ENCODE measurements at regions not wholly inside any gene's neighbourhood (a gene's known extent, or its start where the extent isn't known, plus 50 kb on each side); places are given as distances from the start of the nearest gene placed in this dataset.

GRCh38 chr16:62157544-62157943 lies 121.3 kb upstream of the CDH8 start:
- TF ChIP-seq, protein P1, sequence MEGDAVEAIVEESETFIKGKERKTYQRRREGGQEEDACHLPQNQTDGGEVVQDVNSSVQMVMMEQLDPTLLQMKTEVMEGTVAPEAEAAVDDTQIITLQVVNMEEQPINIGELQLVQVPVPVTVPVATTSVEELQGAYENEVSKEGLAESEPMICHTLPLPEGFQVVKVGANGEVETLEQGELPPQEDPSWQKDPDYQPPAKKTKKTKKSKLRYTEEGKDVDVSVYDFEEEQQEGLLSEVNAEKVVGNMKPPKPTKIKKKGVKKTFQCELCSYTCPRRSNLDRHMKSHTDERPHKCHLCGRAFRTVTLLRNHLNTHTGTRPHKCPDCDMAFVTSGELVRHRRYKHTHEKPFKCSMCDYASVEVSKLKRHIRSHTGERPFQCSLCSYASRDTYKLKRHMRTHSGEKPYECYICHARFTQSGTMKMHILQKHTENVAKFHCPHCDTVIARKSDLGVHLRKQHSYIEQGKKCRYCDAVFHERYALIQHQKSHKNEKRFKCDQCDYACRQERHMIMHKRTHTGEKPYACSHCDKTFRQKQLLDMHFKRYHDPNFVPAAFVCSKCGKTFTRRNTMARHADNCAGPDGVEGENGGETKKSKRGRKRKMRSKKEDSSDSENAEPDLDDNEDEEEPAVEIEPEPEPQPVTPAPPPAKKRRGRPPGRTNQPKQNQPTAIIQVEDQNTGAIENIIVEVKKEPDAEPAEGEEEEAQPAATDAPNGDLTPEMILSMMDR (IDR thresholded peaks at IDR 0.05; ENCODE audit: poor library complexity), result no peak
- TF ChIP-seq EZH2 (IDR thresholded peaks at IDR 0.05; ENCODE audit: borderline replicate concordance), result no peak
- TF ChIP-seq EZH2phosphoT487 (IDR thresholded peaks at IDR 0.05; ENCODE audit: low read depth, severe bottlenecking, unreplicated experiment), result no peak
